ENCODE measurements at regions not wholly inside any gene's neighbourhood (a gene's known extent, or its start where the extent isn't known, plus 50 kb on each side); places are given as distances from the start of the nearest gene placed in this dataset.

- DNase-seq (ENCODE audit: low spot score) = no peak
Measured at GRCh38 chr6:33967966-33968724, 164.3 kb upstream of the MLN start.

DNA sequence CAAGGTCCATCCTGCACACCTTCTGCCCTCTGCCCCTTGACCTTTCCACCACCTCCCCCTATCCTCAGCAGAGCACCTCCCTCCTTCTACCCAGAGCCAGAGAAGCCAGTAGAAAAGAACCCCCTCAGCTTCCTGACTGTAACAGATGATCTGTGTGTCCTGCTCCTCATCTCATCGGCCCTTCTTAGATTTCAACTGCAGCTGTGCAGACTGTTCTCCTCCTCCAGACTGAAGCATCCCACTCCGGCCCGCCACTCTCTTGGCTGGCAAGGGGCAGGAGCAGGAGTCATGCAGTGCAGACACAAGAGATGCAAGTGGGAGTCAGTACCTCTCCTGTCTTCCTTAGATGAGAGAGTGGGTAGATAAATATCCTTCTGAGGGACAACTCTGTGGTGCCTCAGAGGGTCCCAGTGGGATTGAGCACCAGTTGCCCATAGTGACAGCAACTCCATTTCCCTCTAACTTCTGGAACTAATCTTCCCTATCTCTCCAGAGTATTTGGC lies 163.5 kb upstream of the MLN start:
- DNase-seq (ENCODE audit: low spot score) = no peak

DNA sequence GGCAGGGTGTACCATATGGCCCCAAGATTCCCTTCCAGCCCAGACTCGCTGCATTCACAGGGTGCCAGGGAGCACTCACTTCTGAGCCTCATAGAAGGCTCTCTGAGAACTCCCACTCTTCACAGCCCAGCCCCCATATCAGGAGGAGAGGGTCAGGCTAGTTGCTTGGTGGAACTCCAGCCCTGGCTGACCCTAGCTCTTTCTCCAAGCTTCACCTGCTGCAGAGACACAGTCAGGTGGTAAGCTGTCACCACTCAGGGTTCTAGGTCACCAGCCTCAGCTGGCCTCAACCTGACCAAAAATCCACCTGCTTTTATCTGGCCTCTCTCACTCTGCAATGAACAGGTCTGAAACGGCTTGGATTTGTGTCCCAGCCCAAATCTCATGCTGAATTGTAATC lies 162.7 kb upstream of the MLN start:
- no peak for DNase-seq (ENCODE audit: low spot score)

- DNase-seq (ENCODE audit: low spot score) = no peak
Measured at GRCh38 chr6:33965766-33966165, 162.0 kb upstream of the MLN start.

- DNase-seq (ENCODE audit: low spot score) = no peak
Measured at GRCh38 chr6:33964387-33964786, 160.6 kb upstream of the MLN start.

GRCh38 chr6:33963136-33963750 lies 159.4 kb upstream of the MLN start:
- DNase-seq (ENCODE audit: low spot score) = no peak

- peak; percentile 85 for DNase-seq (ENCODE audit: low spot score)
Measured at GRCh38 chr6:33962246-33963027, 158.6 kb upstream of the MLN start.

DNA sequence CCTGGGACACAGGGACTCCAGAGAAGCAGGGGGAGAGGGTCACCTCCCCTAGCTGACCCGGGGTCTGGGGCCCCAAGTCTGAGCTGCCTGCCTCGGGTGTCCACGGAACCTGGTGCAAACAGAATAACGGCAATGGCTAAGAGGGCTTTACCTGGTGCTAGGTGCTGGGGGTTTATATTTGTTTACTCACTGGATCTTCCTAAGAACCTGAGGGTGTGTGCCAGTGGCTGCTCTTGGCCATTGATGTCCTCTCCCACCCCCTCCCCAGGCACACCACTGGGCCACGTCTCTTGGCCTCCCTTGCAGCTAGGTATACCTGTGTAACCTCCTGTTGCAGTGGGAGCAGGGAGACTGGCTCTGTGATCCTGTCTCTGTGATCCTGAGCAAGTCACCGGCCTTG lies 157.9 kb upstream of the MLN start:
- DNase-seq (ENCODE audit: low spot score) = no peak

- no peak for DNase-seq (ENCODE audit: low spot score)
Measured at GRCh38 chr6:33960345-33961313, 156.8 kb upstream of the MLN start.

DNA sequence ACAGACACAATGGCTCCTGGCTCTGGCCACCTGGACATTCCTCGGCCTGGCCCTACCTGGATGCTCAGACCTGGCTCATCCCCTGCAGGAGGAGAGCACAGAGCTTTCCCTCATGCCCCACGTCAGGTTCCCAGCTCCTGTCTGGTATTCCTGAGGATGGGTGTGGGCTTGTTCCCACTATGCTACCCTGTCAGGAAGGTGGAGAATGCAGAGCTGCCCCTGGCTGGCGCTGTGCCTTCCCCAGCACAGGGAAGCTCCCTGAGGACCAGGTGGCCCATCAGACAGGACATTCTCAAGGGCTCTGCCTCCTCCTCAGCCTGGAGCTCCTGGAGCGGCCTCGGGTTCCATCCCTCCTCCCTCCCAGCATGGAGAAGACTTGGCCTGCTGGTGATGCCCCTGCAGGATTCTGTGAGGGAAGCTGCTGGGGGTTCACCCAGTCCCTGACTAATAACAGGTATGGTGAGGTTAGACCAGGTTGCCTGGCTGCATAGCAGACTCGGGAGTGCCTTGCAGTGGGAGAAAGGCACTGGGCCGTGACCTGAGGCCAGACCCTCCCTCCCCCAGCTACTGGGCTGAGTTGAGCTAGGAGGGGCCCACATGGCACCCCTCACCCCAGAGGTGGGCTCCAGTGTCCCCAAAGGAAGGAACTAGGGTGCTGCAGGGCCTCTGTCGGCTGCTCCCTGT lies 156.0 kb upstream of the MLN start:
- no peak for DNase-seq (ENCODE audit: low spot score)

DNA sequence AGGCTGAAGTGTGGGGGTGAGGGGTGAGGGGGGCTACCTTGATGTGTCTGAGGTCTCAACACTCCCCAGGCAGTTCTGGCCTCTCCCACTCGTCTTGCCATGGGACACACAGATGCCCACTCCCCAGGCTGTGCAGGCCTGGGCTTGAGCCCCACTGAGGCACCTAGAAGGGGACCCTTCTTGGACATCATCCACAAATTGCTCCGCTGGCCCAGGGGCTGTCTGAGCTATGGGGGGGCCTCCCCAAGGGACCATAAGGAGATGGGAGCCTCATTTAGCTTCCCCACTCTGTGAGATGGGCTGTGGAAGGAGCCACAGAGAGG lies 155.5 kb upstream of the MLN start:
- DNase-seq (ENCODE audit: low spot score) = no peak

- DNase-seq (ENCODE audit: low spot score) = no peak
Measured at GRCh38 chr6:33958526-33959328, 154.9 kb upstream of the MLN start.

GRCh38 chr6:33957892-33958525 lies 154.2 kb upstream of the MLN start:
- DNase-seq (ENCODE audit: low spot score) = no peak

DNA sequence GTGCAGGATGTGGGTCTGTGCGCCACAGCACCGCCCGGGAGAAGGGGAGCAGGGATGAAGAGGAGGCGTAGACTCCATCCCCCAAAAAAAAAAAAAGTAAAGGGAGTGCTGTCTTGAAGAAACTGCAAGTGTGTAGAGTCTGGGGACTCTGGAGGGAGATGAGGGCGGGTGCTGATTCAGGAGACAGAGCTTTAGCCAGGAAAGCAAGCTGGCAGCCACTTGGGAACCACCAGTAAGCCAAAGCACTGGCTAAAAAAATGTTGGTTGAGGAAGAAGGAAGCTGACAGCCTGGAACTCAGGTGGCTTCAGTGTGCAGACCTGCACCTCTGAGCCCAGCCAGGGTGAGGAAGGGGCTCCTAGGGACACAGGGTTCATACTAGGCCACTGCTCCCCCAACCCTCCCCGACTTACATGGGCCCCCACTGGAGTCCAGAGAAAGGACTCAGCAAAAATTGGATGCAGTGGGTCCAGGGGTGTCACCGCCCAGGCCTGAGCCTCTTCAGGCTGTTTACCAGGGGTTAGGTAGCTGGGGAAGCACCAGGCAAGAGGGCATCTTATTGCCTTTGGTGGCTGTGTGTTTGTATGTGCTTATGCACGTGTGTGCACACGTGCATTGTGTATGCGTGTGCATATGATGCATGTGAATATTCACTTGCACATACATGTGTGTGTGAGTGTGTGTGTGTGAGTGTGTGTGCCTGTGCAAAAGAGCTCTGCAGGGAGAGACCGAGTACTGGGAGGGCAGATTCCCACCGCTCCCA lies 153.5 kb upstream of the MLN start:
- no peak for DNase-seq (ENCODE audit: low spot score)

GRCh38 chr6:33956206-33956605 lies 152.4 kb upstream of the MLN start:
- no peak for DNase-seq (ENCODE audit: low spot score)

GRCh38 chr6:33955566-33955965 lies 151.8 kb upstream of the MLN start:
- DNase-seq (ENCODE audit: low spot score) = no peak

DNA sequence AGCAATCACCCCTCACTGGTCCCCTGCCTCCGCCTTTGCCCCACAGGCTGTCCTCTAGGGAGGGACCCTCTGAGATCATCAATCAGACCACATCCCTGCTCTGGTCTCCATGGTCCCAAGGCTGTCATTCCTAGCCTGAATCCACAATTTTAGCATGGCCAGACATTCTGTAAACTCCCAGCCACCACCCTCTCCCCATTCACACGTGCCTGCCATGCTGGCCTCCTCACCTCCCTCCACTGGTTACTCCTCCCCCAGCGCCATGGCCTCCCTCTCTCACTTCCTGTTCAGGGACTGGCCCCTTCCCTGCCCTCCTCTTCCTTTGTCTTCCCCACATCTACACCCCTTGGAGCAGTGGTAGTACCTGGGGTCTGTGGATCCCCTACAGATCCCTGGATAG lies 150.7 kb upstream of the MLN start:
- no peak for DNase-seq (ENCODE audit: low spot score)

DNA sequence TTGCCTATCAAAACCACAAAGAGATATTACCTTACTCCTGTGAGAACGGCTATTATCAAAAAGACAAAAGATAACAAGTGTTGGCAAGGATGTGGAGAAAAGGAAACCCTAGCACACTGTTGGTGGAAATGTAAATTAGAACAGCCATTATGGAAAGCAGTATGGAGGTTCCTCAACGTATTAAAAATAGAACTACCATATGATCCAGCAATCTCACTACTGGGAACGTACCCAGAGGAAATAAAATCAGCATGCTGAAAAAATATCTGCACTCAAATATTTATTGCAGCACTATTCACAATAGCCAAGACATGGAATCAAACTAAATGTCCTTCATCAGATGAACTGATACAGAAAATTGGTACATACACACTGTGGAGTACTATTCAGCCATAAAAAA lies 149.4 kb upstream of the MLN start:
- no peak for DNase-seq (ENCODE audit: low spot score)

GRCh38 chr6:33952016-33952415 lies 148.2 kb upstream of the MLN start:
- no peak for DNase-seq (ENCODE audit: low spot score)

Measured in AG08395 (cell line).